WTC11 (cell line): ENCODE measurements at regions not wholly inside any gene's neighbourhood (a gene's known extent, or its start where the extent isn't known, plus 50 kb on each side); places are given as distances from the start of the nearest gene placed in this dataset.

Source experiments
- ATAC-seq: fragments of 200-7000 bp; cut with Tn5 transposase; 2 replicates; pipeline ENCODE4 v1.10.0; 2021; ENCODE audit warnings: mild to moderate bottlenecking, moderate library complexity
- CTCF ChIA-PET: fragments of 300-600 bp; sonication (Branson Sonifier 250); formaldehyde crosslinking; loops from one replicate; lab custom pipeline; 2021; ENCODE audit warnings: antibody characterized with exemption; lab: Charles Lee
- POLR2A ChIA-PET: fragments of 350-600 bp; sonication (Branson Sonifier 250); formaldehyde crosslinking; loops from one replicate; lab custom pipeline; 2021; ENCODE audit warnings: antibody characterized with exemption; lab: Charles Lee
- DNase-seq: peaks from one replicate; pipeline ENCODE4 v3.0.0; 2021; ENCODE audit warnings: low spot score
- H3K27ac Mint-ChIP-seq: 2 replicates; pipeline ENCODE4 v1.8.0; 2021; ENCODE audit warnings: mixed read lengths
- H3K27me3 Mint-ChIP-seq: 2 replicates; pipeline ENCODE4 v1.8.0; 2021; ENCODE audit warnings: low read depth, mild to moderate bottlenecking, moderate library complexity, mixed read lengths
- H3K36me3 Mint-ChIP-seq: 2 replicates; pipeline ENCODE4 v1.8.0; 2021; ENCODE audit warnings: mixed read lengths
- H3K4me1 Mint-ChIP-seq: 2 replicates; pipeline ENCODE4 v1.8.0; 2022; ENCODE audit warnings: mixed read lengths
- H3K4me3 Mint-ChIP-seq: 2 replicates; pipeline ENCODE4 v1.8.0; 2021; ENCODE audit warnings: mild to moderate bottlenecking, moderate library complexity, mixed read lengths
- H3K9me3 Mint-ChIP-seq: 2 replicates; pipeline ENCODE4 v1.8.0; 2021; ENCODE audit warnings: mixed read lengths
- E2F5 ChIP-seq: sonication (generic); formaldehyde crosslinking; IDR thresholded peaks from 2 replicates; pipeline ENCODE4 v1.8.1; 2022; ENCODE audit warnings: mild to moderate bottlenecking, moderate library complexity, missing genetic modification reagents
- EMX1 ChIP-seq: fragments of 250-450 bp; sonication (Bioruptor Pico); IDR thresholded peaks from 2 replicates; pipeline ENCODE4 v1.8.0; 2021; ENCODE audit warnings: mild to moderate bottlenecking
- FOXP1 ChIP-seq: sonication (generic); formaldehyde crosslinking; IDR thresholded peaks from 2 replicates; pipeline ENCODE4 v1.8.0; 2022; ENCODE audit warnings: missing genetic modification reagents, mild to moderate bottlenecking, moderate library complexity, borderline replicate concordance
- IRF2 ChIP-seq: sonication (generic); formaldehyde crosslinking; IDR thresholded peaks from 2 replicates; pipeline ENCODE4 v1.8.0; 2022; ENCODE audit warnings: low read depth, missing genetic modification reagents, borderline replicate concordance
- JAZF1 ChIP-seq: fragments of 250-450 bp; sonication (Bioruptor Pico); IDR thresholded peaks from 2 replicates; pipeline ENCODE4 v1.9.0; 2021; ENCODE audit warnings: moderate library complexity, mild to moderate bottlenecking, inconsistent platforms
- KAT7 ChIP-seq: sonication (generic); formaldehyde crosslinking; IDR thresholded peaks from 2 replicates; pipeline ENCODE4 v1.8.1; 2023; ENCODE audit warnings: missing genetic modification reagents, mild to moderate bottlenecking, borderline replicate concordance
- MAX ChIP-seq: sonication (generic); formaldehyde crosslinking; IDR thresholded peaks from 2 replicates; pipeline ENCODE4 v1.8.0; 2022; ENCODE audit warnings: mild to moderate bottlenecking, missing genetic modification reagents
- USF1 ChIP-seq: sonication (generic); formaldehyde crosslinking; IDR thresholded peaks from 2 replicates; pipeline ENCODE4 v1.8.0; 2022; ENCODE audit warnings: mild to moderate bottlenecking, missing genetic modification reagents
- ZNF138 ChIP-seq: sonication (generic); formaldehyde crosslinking; conservative IDR thresholded peaks from 2 replicates; pipeline ENCODE4 v1.8.1; 2022; ENCODE audit warnings: mild to moderate bottlenecking, moderate library complexity, missing genetic modification reagents
- ZNF281 ChIP-seq: sonication (generic); formaldehyde crosslinking; IDR thresholded peaks from 2 replicates; pipeline ENCODE4 v1.8.0; 2023; ENCODE audit warnings: mild to moderate bottlenecking, missing genetic modification reagents
- ZNF425 ChIP-seq: fragments of 250-450 bp; sonication (Bioruptor Pico); conservative IDR thresholded peaks from 2 replicates; pipeline ENCODE4 v1.9.0; 2021; ENCODE audit warnings: mild to moderate bottlenecking
- ZNF532 ChIP-seq: fragments of 250-450 bp; sonication (Bioruptor Pico); IDR thresholded peaks from 2 replicates; pipeline ENCODE4 v1.9.0; 2021; ENCODE audit warnings: mild to moderate bottlenecking, borderline replicate concordance
- ZNF671 ChIP-seq: fragments of 250-450 bp; sonication (Bioruptor Pico); IDR thresholded peaks from 2 replicates; pipeline ENCODE4 v1.8.0; 2021; ENCODE audit warnings: mild to moderate bottlenecking
- ZSCAN18 ChIP-seq: fragments of 250-450 bp; sonication (Bioruptor Pico); IDR thresholded peaks from 2 replicates; pipeline ENCODE4 v2.1.2; 2022; ENCODE audit warnings: mild to moderate bottlenecking, moderate library complexity

- no peak for TF ChIP-seq JAZF1 (CRISPR knock-in tag)
- no peak for TF ChIP-seq IRF2 (CRISPR knock-in tag)
- no peak for TF ChIP-seq ZNF671 (CRISPR knock-in tag)
- no peak for TF ChIP-seq ZNF532 (CRISPR knock-in tag)
- no peak for TF ChIP-seq FOXP1 (CRISPR knock-in tag)
- no peak for TF ChIP-seq ZNF425
- no peak for TF ChIP-seq ZSCAN18 (CRISPR knock-in tag)
These were observed 296.2 kb upstream of the SKOR2 start (continued) for GRCh38 chr18:47547539-47548202.

- ChIA-PET POLR2A (interaction anchor here (0.8 kb wide), 1 partner anchor 203 kb away, joined by 3 read pairs; no protein-coding TSS in a partner anchor), CTCF (interaction anchor here (0.7 to 1.9 kb wide), 21 partner anchors 9 to 341 kb away, joined by 3 to 14 read pairs (median 3); no protein-coding TSS in a partner anchor)
- DNase-seq (peak; percentile 25), ATAC-seq (peak; percentile 98)
- H3K4me3 Mint-ChIP-seq = no peak overlapping the region
- TF ChIP-seq EMX1 = no peak
- no peak for TF ChIP-seq MAX (CRISPR knock-in tag)
- no peak for TF ChIP-seq ZNF281
- no peak for TF ChIP-seq E2F5
- no peak for TF ChIP-seq USF1 (CRISPR knock-in tag)
- TF ChIP-seq KAT7 = no peak
- no peak for TF ChIP-seq ZNF138 (CRISPR knock-in tag)
- TF ChIP-seq ZNF532 (CRISPR knock-in tag) = no peak
- no peaks in the 10 kb centered on the region for H3K9me3 Mint-ChIP-seq
- no peaks in the 10 kb centered on the region for H3K36me3 Mint-ChIP-seq
- peaks cover 4% of the 10 kb centered on the region; the same call in 1 of the 2 replicates for H3K27me3 Mint-ChIP-seq
- no peak overlapping the region for H3K27ac Mint-ChIP-seq
- no peaks in the 10 kb centered on the region for H3K4me1 Mint-ChIP-seq
These were observed 294.2 kb upstream of the SKOR2 start for GRCh38 chr18:47545613-47546012.
